ENCODE measurements at regions not wholly inside any gene's neighbourhood (a gene's known extent, or its start where the extent isn't known, plus 50 kb on each side); places are given as distances from the start of the nearest gene placed in this dataset.

GRCh38 chr3:5304789-5305683 is 117.5 kb downstream of the EDEM1 start:
- no peak for DNase-seq (ENCODE audit: low read depth in 2 of 3, low spot score in 2 of 3)

GRCh38 chr3:5305684-5305989 is 118.1 kb downstream of the EDEM1 start:
- DNase-seq (ENCODE audit: low read depth in 2 of 3, low spot score in 2 of 3), result no peak

GRCh38 chr3:5309171-5309570 is 121.7 kb downstream of the EDEM1 start:
- DNase-seq (ENCODE audit: low read depth in 2 of 3, low spot score in 2 of 3), result no peak

- DNase-seq (ENCODE audit: low read depth in 2 of 3, low spot score in 2 of 3), result no peak
These were observed 122.1 kb downstream of the EDEM1 start for GRCh38 chr3:5309602-5310001.

GRCh38 chr3:5310509-5310908 is 123.0 kb downstream of the EDEM1 start:
- no peak for DNase-seq (ENCODE audit: low read depth in 2 of 3, low spot score in 2 of 3)

GRCh38 chr3:5312290-5312689 is 124.8 kb downstream of the EDEM1 start:
- DNase-seq (ENCODE audit: low read depth in 2 of 3, low spot score in 2 of 3), result no peak

- no peak for DNase-seq (ENCODE audit: low read depth in 2 of 3, low spot score in 2 of 3)
These were observed 127.4 kb downstream of the EDEM1 start for GRCh38 chr3:5314897-5315296.

- no peak for DNase-seq (ENCODE audit: low read depth in 2 of 3, low spot score in 2 of 3)
These were observed 130.1 kb downstream of the EDEM1 start for GRCh38 chr3:5317557-5317956.

- DNase-seq (ENCODE audit: low read depth in 2 of 3, low spot score in 2 of 3), result no peak
These were observed 131.9 kb downstream of the EDEM1 start for GRCh38 chr3:5319454-5319853.

GRCh38 chr3:5321666-5322340 is 134.3 kb downstream of the EDEM1 start:
- no peak for DNase-seq (ENCODE audit: low read depth in 2 of 3, low spot score in 2 of 3)

- no peak for DNase-seq (ENCODE audit: low read depth in 2 of 3, low spot score in 2 of 3)
These were observed 137.3 kb downstream of the EDEM1 start for GRCh38 chr3:5324780-5325179.

GRCh38 chr3:5330152-5330810 is 142.8 kb downstream of the EDEM1 start:
- DNase-seq (ENCODE audit: low read depth in 2 of 3, low spot score in 2 of 3), result peak in 1 of 3 experiments; percentile 1

- no peak for DNase-seq (ENCODE audit: low read depth in 2 of 3, low spot score in 2 of 3)
These were observed 144.2 kb downstream of the EDEM1 start for GRCh38 chr3:5331567-5332269.

- DNase-seq (ENCODE audit: low read depth in 2 of 3, low spot score in 2 of 3), result no peak
These were observed 144.9 kb downstream of the EDEM1 start for GRCh38 chr3:5332270-5332956.

GRCh38 chr3:5339967-5340535 is 152.5 kb downstream of the EDEM1 start:
- DNase-seq (ENCODE audit: low read depth in 2 of 3, low spot score in 2 of 3), result no peak

- no peak for DNase-seq (ENCODE audit: low read depth in 2 of 3, low spot score in 2 of 3)
These were observed 154.1 kb downstream of the EDEM1 start for GRCh38 chr3:5341610-5342009.

- DNase-seq (ENCODE audit: low read depth in 2 of 3, low spot score in 2 of 3), result no peak
These were observed 156.0 kb downstream of the EDEM1 start for GRCh38 chr3:5343459-5343858.

- no peak for DNase-seq (ENCODE audit: low read depth in 2 of 3, low spot score in 2 of 3)
These were observed 157.2 kb downstream of the EDEM1 start for GRCh38 chr3:5344707-5345106.

GRCh38 chr3:5347486-5347885 is 160.0 kb downstream of the EDEM1 start:
- DNase-seq (ENCODE audit: low read depth in 2 of 3, low spot score in 2 of 3), result no peak

GRCh38 chr3:5348229-5348902 is 160.9 kb downstream of the EDEM1 start:
- no peak for DNase-seq (ENCODE audit: low read depth in 2 of 3, low spot score in 2 of 3)

All from activated CD8-positive, alpha-beta memory T cell treated with anti-CD3 and anti-CD28 coated beads for 48 hours (primary cell).